Uterus (tissue), 3 donors: ENCODE measurements at regions not wholly inside any gene's neighbourhood (a gene's known extent, or its start where the extent isn't known, plus 50 kb on each side); places are given as distances from the start of the nearest gene placed in this dataset.

Experiments used
- DNase-seq, 2 donors: peaks; one replicate each; pipeline ENCODE4 v3.0.0-alpha.2; 2019 to 2020
- H3K27ac ChIP-seq, 2 donors: fragments of 200-600 bp; sonication (generic); 1 replicate in 1 of 2; 2 replicates in 1 of 2; pipeline ENCODE4 v1.5.1; 2016 to 2018
- H3K27me3 ChIP-seq, 2 donors: fragments of 200-600 bp; sonication (generic); one replicate each; pipeline ENCODE4 v1.5.1; 2018 to 2019; ENCODE audit warnings: control low read depth in 1 of 2
- H3K36me3 ChIP-seq, 2 donors: fragments of 200-600 bp; sonication (generic); one replicate each; pipeline ENCODE4 v1.5.1; 2019; ENCODE audit warnings: control low read depth in 1 of 2
- H3K4me1 ChIP-seq, 2 donors: fragments of 200-600 bp; sonication (generic); one replicate each; pipeline ENCODE4 v1.5.1; 2018 to 2019; ENCODE audit warnings: control low read depth in 1 of 2
- H3K4me3 ChIP-seq, 2 donors: fragments of 200-600 bp; sonication (generic); 1 replicate in 1 of 2; 2 replicates in 1 of 2; pipeline ENCODE4 v1.5.1; 2018 to 2019; ENCODE audit warnings: mild to moderate bottlenecking in 1 of 2
- H3K9me3 ChIP-seq, 2 donors: fragments of 200-600 bp; sonication (generic); one replicate each; pipeline ENCODE4 v1.5.1; 2019; ENCODE audit warnings: control low read depth in 1 of 2
- POLR2A ChIP-seq, 2 donors: fragments of 450-650 bp; IDR thresholded peaks; one replicate each; pipeline ENCODE4 v1.6.1; 2016; ENCODE audit warnings: antibody characterized with exemption in 2 of 2, mild to moderate bottlenecking in 1 of 2, moderate library complexity in 1 of 2
- intact Hi-C: fragments of 100-400 bp; cut with DNase I; formaldehyde crosslinking; loops from one replicate; pipeline ENCODE4 v1.15.1; 2023; ENCODE audit warnings: low total_unique reads
- TF ChIP-seq, protein P1 (sequence below), 4 experiments: fragments of 200-600 bp in 2 of 4; fragments of 450-650 bp in 2 of 4; sonication (generic) in 2 of 4; IDR thresholded peaks; one replicate each; pipeline ENCODE4 v1.5.1; 2016 to 2019; ENCODE audit warnings: antibody characterized with exemption in 4 of 4, mild to moderate bottlenecking in 2 of 4, moderate library complexity in 1 of 4
- donor health status: DM: yes; HTN: yes; CAD: no.

DNA sequence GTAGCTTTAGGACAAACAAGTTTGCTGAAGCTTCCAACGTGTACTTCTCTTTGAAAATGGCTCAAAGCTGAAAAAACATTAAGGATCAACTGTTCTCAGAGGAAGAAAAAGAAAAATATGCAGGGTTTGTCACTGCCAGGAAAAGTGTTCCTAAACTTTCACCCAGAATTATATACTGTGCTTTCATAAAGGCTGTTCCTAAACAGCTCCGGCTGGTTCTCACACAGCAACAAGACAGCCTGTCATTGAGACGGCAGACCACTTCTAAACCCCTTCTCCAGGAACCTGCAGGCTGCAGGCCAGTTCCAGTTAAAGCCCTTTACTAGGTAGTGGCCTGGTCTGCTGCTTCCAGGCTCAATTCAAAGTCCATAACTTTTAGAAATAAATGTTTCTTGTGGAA is 97.4 kb upstream of the SOX4 start:
- Histone ChIP-seq H3K36me3 (no peaks in the 10 kb centered on the region), H3K27ac (peak overlapping the region; percentile 60 to 73), H3K4me3 (no peak overlapping the region), H3K27me3 (no peaks in the 10 kb centered on the region), H3K9me3 (no peaks in the 10 kb centered on the region), H3K4me1 (peaks cover 3 to 4% of the 10 kb centered on the region in 2 donors)
- no peak for DNase-seq
- TF ChIP-seq, protein P1, sequence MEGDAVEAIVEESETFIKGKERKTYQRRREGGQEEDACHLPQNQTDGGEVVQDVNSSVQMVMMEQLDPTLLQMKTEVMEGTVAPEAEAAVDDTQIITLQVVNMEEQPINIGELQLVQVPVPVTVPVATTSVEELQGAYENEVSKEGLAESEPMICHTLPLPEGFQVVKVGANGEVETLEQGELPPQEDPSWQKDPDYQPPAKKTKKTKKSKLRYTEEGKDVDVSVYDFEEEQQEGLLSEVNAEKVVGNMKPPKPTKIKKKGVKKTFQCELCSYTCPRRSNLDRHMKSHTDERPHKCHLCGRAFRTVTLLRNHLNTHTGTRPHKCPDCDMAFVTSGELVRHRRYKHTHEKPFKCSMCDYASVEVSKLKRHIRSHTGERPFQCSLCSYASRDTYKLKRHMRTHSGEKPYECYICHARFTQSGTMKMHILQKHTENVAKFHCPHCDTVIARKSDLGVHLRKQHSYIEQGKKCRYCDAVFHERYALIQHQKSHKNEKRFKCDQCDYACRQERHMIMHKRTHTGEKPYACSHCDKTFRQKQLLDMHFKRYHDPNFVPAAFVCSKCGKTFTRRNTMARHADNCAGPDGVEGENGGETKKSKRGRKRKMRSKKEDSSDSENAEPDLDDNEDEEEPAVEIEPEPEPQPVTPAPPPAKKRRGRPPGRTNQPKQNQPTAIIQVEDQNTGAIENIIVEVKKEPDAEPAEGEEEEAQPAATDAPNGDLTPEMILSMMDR (IDR thresholded peaks at IDR 0.05) = no peak
- no peak for TF ChIP-seq POLR2A (IDR thresholded peaks at IDR 0.05)
- intact Hi-C loops = no loop called here

DNA sequence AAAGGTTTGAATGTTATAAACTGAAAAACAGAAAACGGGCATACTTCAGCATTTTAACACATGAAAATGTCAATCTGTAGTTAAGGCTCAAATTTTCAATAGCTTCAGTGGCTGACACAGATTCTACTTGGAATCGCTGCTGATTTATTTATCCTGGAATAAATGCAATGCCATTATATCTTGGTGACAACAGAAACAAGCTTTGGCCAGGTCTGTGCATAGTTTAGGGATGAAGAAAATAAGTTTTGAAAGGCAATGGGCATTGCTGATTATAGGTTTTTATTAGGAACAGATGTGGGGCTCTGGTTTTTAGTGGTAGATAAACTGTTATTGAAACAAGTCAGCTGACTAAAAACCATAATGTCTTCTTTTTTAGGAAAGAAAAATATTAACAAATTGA is 96.8 kb upstream of the SOX4 start:
- peak overlapping the region; percentile 60 to 73 for H3K27ac ChIP-seq
- H3K4me1 ChIP-seq = peaks cover 4 to 6% of the 10 kb centered on the region in 2 donors
- no peaks in the 10 kb centered on the region for H3K27me3 ChIP-seq
- TF ChIP-seq, protein P1 (IDR thresholded peaks at IDR 0.05) = no peak
- no peak for TF ChIP-seq POLR2A (IDR thresholded peaks at IDR 0.05)
- no peak overlapping the region for H3K4me3 ChIP-seq
- DNase-seq = no peak
- H3K36me3 ChIP-seq = no peaks in the 10 kb centered on the region
- no peaks in the 10 kb centered on the region for H3K9me3 ChIP-seq
- intact Hi-C loops = no loop called here

DNA sequence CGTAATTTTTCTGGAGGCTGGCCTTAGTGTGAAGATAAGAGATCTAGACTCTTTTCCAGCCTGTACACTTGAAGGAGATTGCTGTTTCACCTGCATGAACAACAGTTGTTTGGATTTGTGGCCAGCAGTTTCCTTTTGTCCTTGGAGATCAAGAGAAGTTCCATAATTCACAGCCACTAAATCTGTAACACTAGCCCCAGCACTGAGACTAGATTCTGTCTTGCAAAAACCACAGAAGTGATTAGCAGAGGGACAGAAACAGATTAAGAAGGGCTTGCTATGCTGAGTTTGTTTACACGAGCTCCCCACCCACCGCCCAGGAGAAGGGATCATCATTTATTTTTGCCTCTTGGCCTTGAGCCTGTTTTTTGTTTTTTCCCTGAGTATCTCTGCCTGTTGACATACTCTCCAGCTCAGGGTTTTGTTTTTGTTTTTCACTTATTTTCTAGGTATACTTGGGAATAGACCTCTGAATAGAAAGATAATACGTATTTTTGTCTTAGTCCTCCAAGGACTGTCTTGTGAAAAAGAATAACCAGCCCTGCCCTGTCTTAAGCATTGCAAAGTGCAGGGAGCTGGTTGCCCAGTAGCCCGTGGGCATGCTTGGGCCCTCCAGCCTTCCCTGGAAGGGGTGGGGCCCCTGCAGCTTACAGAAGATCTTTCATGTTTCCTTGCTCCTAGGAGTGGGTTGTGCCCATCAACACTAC is 93.1 kb upstream of the SOX4 start:
- H3K4me3 ChIP-seq = no peak overlapping the region
- TF ChIP-seq POLR2A (IDR thresholded peaks at IDR 0.05) = no peak
- TF ChIP-seq, protein P1 (IDR thresholded peaks at IDR 0.05) = no peak
- intact Hi-C loops = no loop called here
- peak overlapping the region; percentile 58 to 71 for H3K27ac ChIP-seq
- peaks cover 4 to 6% of the 10 kb centered on the region in 2 donors for H3K4me1 ChIP-seq
- DNase-seq = no peak
- H3K36me3 ChIP-seq = no peaks in the 10 kb centered on the region
- H3K9me3 ChIP-seq = no peaks in the 10 kb centered on the region
- no peaks in the 10 kb centered on the region for H3K27me3 ChIP-seq

DNA sequence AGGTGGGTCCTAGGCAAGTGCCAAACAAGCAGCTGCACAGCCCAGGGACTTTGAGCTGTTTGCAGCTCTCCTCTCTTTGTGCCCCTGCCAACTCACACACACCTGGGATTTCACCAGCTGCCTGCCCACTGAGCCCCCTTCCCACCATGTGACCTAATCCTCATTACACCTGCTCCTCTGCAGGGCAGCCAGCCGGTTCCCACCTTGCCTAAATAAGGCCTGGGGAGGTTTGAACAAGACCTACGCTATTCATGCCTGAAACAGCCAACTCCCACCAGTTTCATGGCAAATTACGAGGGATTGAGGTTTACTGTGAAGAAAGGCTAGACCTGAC is 92.6 kb upstream of the SOX4 start:
- no peak for DNase-seq
- H3K36me3 ChIP-seq = no peaks in the 10 kb centered on the region
- H3K27me3 ChIP-seq = no peaks in the 10 kb centered on the region
- no peaks in the 10 kb centered on the region for H3K9me3 ChIP-seq
- H3K4me1 ChIP-seq = peaks cover 4 to 6% of the 10 kb centered on the region in 2 donors
- peak overlapping the region; percentile 58 to 71 for H3K27ac ChIP-seq
- no peak overlapping the region for H3K4me3 ChIP-seq
- intact Hi-C loops = no loop called here
- TF ChIP-seq, protein P1 (IDR thresholded peaks at IDR 0.05) = no peak
- no peak for TF ChIP-seq POLR2A (IDR thresholded peaks at IDR 0.05)

DNA sequence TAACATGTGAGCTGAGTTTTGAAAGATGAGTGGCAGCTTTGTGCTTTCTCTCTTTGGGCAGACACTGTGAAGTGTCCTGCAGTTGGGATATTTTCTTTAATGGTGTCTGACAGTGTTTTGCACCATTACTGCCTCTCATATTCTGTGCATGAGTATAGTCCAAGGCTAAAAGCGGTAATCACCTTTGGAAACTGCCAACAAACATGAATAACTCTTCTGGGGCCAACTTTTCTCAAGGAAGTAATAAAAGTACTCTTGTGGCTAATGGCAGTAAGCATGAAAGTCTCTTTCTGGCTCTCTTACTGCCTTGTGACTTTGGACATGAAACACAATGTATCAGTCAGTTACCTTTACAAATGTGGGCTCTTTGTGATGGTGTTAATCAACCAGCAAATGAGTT is 91.7 kb upstream of the SOX4 start:
- Histone ChIP-seq H3K27me3 (no peaks in the 10 kb centered on the region), H3K4me1 (peaks cover 4 to 6% of the 10 kb centered on the region in 2 donors), H3K9me3 (no peaks in the 10 kb centered on the region), H3K36me3 (no peaks in the 10 kb centered on the region), H3K4me3 (no peak overlapping the region), H3K27ac (peak overlapping the region; percentile 43 to 58)
- no peak for TF ChIP-seq POLR2A (IDR thresholded peaks at IDR 0.05)
- TF ChIP-seq, protein P1 (IDR thresholded peaks at IDR 0.05) = no peak
- no peak for DNase-seq
- intact Hi-C loops = no loop called here
